HG02938 (cell line): ENCODE measurements at regions not wholly inside any gene's neighbourhood (a gene's known extent, or its start where the extent isn't known, plus 50 kb on each side); places are given as distances from the start of the nearest gene placed in this dataset.

Experiments used
- ATAC-seq: cut with Tn5 transposase; IDR thresholded peaks from one replicate; pipeline ENCODE4 v1.9.1; 2021; ENCODE audit warnings: mild to moderate bottlenecking, moderate library complexity; ENCODE audit not compliant: unreplicated experiment

DNA sequence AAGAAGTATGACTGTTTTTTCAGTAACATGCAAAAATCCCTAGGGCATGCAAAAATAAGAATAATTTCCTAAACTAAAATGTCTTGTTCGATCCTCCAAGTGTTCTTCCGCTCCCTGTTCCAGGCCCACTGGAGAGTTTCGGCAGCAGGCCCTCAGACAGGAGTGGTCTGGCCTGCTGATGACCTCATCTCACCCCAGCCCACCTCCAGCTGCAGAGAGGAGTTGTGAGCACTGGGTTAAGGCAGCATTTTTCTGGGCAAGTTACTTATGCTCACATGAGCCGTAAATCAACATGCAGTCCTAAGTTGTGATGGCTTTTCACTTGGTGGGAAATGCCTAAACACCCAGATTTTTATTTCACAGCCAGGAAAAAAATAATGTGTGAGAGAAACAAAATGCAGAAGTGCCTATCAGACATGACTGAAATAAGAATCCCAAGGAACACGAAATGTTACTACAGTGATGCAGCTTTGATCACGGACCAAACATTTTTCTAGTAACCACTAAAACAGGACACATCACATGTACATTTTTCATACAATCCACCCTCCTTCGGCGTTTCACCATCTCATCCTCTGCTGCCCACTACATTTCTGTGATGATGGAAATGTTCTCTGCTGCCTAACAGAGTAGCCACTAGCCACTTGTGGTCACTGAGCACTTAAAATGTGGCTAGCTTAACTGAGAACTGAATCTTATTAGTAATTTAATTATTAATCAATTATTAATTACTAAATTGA lies 153.3 kb upstream of the TBL1X start:
- ATAC-seq = no peak

DNA sequence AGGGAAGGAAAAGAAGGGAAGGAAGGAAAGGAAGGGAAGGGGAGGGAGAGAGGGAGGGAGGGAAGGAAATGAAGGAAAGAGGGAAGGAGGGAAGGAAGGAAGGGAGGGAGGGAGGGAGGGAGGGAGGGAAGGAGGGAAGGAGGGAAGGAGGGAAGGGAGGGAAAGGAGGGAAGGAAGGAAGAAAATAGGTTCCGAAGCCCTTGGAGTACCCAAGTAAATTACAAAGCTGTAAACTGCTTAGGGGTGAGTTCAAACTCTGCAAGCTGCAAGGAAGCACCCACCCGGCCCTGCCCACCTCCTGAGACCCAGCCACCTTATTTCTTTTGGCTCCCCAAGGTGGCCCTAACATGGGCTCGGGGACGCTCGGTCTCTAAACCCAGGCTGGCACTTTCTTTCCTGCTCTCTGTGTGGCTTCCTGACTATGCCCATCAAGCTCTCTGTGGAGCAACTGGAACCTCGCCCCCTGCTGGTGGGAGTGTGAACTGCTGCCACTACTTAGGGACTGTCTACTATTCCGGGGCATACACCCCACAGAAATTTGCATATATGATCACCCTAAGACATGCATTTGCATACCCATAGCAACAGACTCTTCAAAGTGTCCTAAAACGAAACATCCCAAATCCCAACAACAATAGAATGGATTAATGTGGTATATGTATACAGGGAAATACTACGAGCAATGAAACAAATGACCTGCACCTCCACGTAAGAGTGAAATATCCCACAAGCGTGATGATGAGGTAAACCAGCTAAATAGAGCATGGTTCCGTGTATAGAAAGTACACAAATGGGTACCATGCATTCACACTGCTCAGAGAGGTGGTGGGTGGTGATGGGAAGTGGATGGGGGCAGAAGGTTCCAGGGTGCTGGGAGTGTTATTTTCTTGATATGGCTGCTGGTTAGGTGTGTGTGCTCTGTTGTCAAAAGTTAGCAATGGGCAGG lies 151.7 kb upstream of the TBL1X start:
- ATAC-seq = no peak

GRCh38 chrX:9315086-9315485 lies 149.8 kb upstream of the TBL1X start:
- ATAC-seq = no peak

- no peak for ATAC-seq
These were observed 148.8 kb upstream of the TBL1X start for GRCh38 chrX:9316096-9316495.

GRCh38 chrX:9317176-9317575 lies 147.7 kb upstream of the TBL1X start:
- ATAC-seq = no peak

GRCh38 chrX:9318213-9318612 lies 146.6 kb upstream of the TBL1X start:
- ATAC-seq = no peak

GRCh38 chrX:9318766-9319165 lies 146.1 kb upstream of the TBL1X start:
- ATAC-seq = no peak

DNA sequence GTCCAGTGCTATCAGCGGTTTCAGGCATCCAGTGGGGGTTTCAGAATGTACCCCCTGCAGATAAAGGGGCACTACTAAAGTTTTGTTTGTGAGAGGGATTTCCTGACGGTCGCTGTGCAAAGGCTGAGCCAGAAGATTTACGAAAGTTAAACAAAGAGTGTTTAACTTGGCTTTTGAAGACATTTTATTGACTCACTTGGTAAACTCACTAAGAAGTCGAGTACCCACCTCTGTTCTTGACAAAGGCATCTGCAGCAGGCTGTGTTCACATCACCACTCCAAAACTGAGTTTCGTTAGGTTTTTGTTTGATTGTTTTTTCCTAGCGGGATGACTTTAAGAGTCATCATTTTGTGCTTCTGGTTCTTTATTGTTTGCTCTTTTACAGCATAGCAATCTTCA lies 143.9 kb upstream of the TBL1X start:
- ATAC-seq = no peak

- no peak for ATAC-seq
These were observed 140.2 kb upstream of the TBL1X start for GRCh38 chrX:9324676-9325075.

GRCh38 chrX:9326369-9326768 lies 138.5 kb upstream of the TBL1X start:
- no peak for ATAC-seq

DNA sequence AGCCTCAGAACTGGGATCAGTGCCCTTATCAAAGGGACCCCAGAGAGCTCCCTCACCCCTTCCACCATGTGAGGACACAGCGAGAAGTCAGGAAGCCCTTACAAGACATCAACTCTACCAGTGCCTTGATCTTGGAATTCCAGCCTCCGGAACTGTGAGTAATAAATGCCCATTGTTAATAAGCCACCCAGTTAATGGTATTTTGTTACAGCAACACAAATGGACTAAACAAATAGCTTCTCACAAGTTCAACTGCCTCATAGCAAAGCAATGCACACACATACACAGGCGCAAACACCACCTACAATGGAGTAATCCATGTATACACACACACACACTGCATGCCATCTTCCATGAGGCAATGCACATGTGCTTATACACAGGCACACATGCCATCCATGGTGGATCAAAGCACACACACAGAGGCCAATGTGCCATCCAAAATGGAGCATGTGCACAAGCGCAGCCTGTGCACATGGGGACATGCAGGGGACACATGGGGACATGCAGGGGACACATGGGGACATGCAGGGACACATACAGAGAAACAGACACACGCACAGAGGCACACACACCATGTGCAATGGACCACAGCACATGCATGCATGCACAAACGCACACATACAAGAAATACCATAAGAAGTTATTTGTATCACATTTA lies 137.6 kb upstream of the TBL1X start:
- ATAC-seq = no peak

- ATAC-seq = no peak
These were observed 137.1 kb upstream of the TBL1X start for GRCh38 chrX:9327747-9328145.

- no peak for ATAC-seq
These were observed 135.8 kb upstream of the TBL1X start for GRCh38 chrX:9329056-9329455.

GRCh38 chrX:9330249-9330982 lies 134.4 kb upstream of the TBL1X start:
- ATAC-seq = no peak

GRCh38 chrX:9333873-9334560 lies 130.8 kb upstream of the TBL1X start:
- ATAC-seq = no peak

DNA sequence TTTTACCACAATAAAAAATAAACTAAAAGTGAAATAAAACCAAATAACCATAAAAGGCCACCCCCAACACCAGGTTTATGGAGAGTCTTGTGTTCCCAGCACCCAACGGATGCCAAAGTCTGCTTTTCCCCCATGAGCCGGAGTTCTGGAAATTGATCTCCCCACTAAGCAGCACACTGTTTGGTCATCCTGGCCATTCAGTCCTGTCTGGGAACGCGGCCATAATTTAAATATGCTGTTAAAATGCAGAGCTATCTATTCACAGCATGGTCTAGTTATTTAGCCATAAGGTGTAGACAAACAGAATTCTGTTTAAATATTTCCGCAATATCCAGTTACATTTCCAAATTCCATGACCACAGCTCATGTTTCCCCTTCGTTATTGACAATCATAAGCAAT lies 129.6 kb upstream of the TBL1X start:
- no peak for ATAC-seq

GRCh38 chrX:9336456-9336855 lies 128.4 kb upstream of the TBL1X start:
- ATAC-seq = no peak

DNA sequence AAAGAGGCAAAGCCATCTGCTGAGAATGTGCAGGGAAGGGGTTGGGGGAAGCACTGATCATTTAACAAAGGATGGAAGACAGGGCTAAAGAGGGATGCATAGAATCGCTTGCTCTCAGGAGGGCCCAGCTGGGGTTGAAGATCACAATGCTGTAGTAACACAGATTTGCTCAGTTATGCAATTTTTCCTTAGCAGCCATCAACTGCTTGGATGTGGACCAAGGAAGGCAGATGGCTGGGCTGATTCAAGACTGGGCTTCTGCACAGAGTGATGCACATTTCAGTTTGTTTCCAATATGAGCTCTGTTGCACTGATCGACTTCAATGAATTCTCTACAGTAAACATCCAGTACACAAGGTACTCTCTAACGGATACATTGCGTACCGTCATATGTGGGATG lies 127.8 kb upstream of the TBL1X start:
- ATAC-seq = no peak

DNA sequence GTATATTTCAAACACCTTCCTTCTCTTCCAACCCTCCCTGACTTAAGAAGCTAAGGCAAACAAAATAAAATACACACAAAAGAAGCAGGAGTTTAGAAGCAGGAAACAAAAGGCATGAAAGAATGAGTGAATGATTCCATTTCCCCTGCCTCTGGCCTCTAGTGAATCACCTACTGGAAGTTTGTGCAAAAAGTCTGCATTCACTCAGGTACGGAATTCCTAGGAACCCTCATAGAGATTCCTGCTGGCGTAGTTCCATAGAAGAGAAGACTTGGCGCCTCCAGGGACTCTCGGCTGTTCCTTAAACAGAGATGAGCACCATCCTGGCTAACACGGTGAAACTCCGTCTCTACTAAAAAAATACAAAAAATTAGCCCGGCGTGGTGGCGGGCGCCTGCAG lies 125.9 kb upstream of the TBL1X start:
- no peak for ATAC-seq
